Activated naive CD4-positive, alpha-beta T cell treated with anti-CD3 and anti-CD28 coated beads, Interleukin-2, amount 10 ng/mL, durations not matched to agents 7 days and 5 days (primary cell): ENCODE measurements at regions not wholly inside any gene's neighbourhood (a gene's known extent, or its start where the extent isn't known, plus 50 kb on each side); places are given as distances from the start of the nearest gene placed in this dataset.

ENCODE experiments used
- CTCF ChIA-PET: fragments of 350-600 bp; sonication (Branson Sonifier 250); formaldehyde crosslinking; loops from one replicate; lab custom pipeline; 2021; ENCODE audit warnings: antibody characterized with exemption; lab: Charles Lee
- DNase-seq: peaks from one replicate; pipeline ENCODE4 v3.0.0-alpha.2; 2020
- H3K27ac Mint-ChIP-seq: one replicate; pipeline ENCODE4 v1.8.0; 2021; ENCODE audit warnings: mild to moderate bottlenecking, moderate library complexity, mixed read lengths
- H3K27me3 Mint-ChIP-seq: one replicate; pipeline ENCODE4 v1.8.0; 2021; ENCODE audit warnings: mild to moderate bottlenecking, mixed read lengths
- H3K36me3 Mint-ChIP-seq: one replicate; pipeline ENCODE4 v1.8.0; 2021; ENCODE audit warnings: mixed read lengths
- H3K4me1 Mint-ChIP-seq: one replicate; pipeline ENCODE4 v1.8.0; 2021; ENCODE audit warnings: mixed read lengths
- H3K4me3 Mint-ChIP-seq: one replicate; pipeline ENCODE4 v1.8.0; 2021; ENCODE audit warnings: mild to moderate bottlenecking, moderate library complexity, mixed read lengths
- H3K9me3 Mint-ChIP-seq: one replicate; pipeline ENCODE4 v1.8.0; 2021; ENCODE audit warnings: mixed read lengths

GRCh38 chr11:70741085-70741484 is 342.8 kb downstream of the CTTN start:
- CTCF ChIA-PET, result no interaction called here
- no peak overlapping the region for H3K27ac Mint-ChIP-seq
- no peaks in the 10 kb centered on the region for H3K4me1 Mint-ChIP-seq
- no peak overlapping the region for H3K4me3 Mint-ChIP-seq
- H3K9me3 Mint-ChIP-seq, result no peaks in the 10 kb centered on the region
- H3K36me3 Mint-ChIP-seq, result no peaks in the 10 kb centered on the region
- DNase-seq, result no peak
- peaks cover 16% of the 10 kb centered on the region for H3K27me3 Mint-ChIP-seq

GRCh38 chr11:70742553-70743291 is 344.4 kb downstream of the CTTN start:
- Mint-ChIP-seq H3K36me3 (no peaks in the 10 kb centered on the region), H3K9me3 (peaks cover 3% of the 10 kb centered on the region), H3K4me3 (no peak overlapping the region), H3K27ac (no peak overlapping the region), H3K27me3 (peaks cover 16% of the 10 kb centered on the region), H3K4me1 (no peaks in the 10 kb centered on the region)
- CTCF ChIA-PET, result no interaction called here
- no peak for DNase-seq

- H3K27me3 Mint-ChIP-seq, result peaks cover 16% of the 10 kb centered on the region
- CTCF ChIA-PET, result no interaction called here
- no peak for DNase-seq
- no peaks in the 10 kb centered on the region for H3K4me1 Mint-ChIP-seq
- peaks cover 4% of the 10 kb centered on the region for H3K9me3 Mint-ChIP-seq
- H3K4me3 Mint-ChIP-seq, result no peak overlapping the region
- H3K27ac Mint-ChIP-seq, result no peak overlapping the region
- no peaks in the 10 kb centered on the region for H3K36me3 Mint-ChIP-seq
These were observed 345.0 kb downstream of the CTTN start for GRCh38 chr11:70743329-70743728.

GRCh38 chr11:70743941-70744351 is 345.6 kb downstream of the CTTN start:
- CTCF ChIA-PET, result no interaction called here
- peaks cover 16% of the 10 kb centered on the region for H3K27me3 Mint-ChIP-seq

GRCh38 chr11:70744396-70745185 is 346.3 kb downstream of the CTTN start:
- H3K36me3 Mint-ChIP-seq, result no peaks in the 10 kb centered on the region
- no peaks in the 10 kb centered on the region for H3K4me1 Mint-ChIP-seq
- no peak for DNase-seq
- peaks cover 11% of the 10 kb centered on the region for H3K9me3 Mint-ChIP-seq
- no peak overlapping the region for H3K27ac Mint-ChIP-seq
- CTCF ChIA-PET, result no interaction called here
- H3K27me3 Mint-ChIP-seq, result peaks cover 16% of the 10 kb centered on the region
- no peak overlapping the region for H3K4me3 Mint-ChIP-seq

More at GRCh38 chr11:70743941-70744351, 345.6 kb downstream of the CTTN start:
- H3K4me1 Mint-ChIP-seq, result no peaks in the 10 kb centered on the region
- H3K27ac Mint-ChIP-seq, result no peak overlapping the region
- no peak for DNase-seq
- H3K36me3 Mint-ChIP-seq, result no peaks in the 10 kb centered on the region
- no peak overlapping the region for H3K4me3 Mint-ChIP-seq
- H3K9me3 Mint-ChIP-seq, result peaks cover 6% of the 10 kb centered on the region

- H3K4me1 Mint-ChIP-seq, result no peaks in the 10 kb centered on the region
- no peak overlapping the region for H3K27ac Mint-ChIP-seq
- no peak for DNase-seq
- H3K9me3 Mint-ChIP-seq, result peaks cover 16% of the 10 kb centered on the region
- H3K36me3 Mint-ChIP-seq, result no peaks in the 10 kb centered on the region
- peaks cover 16% of the 10 kb centered on the region for H3K27me3 Mint-ChIP-seq
- CTCF ChIA-PET, result no interaction called here
- H3K4me3 Mint-ChIP-seq, result no peak overlapping the region
These were observed 347.1 kb downstream of the CTTN start for GRCh38 chr11:70745451-70745850.

GRCh38 chr11:70745941-70746340 is 347.6 kb downstream of the CTTN start:
- no peak for DNase-seq
- Mint-ChIP-seq H3K27ac (no peak overlapping the region), H3K4me1 (no peaks in the 10 kb centered on the region), H3K36me3 (no peaks in the 10 kb centered on the region), H3K4me3 (no peak overlapping the region), H3K9me3 (peaks cover 21% of the 10 kb centered on the region), H3K27me3 (peaks cover 16% of the 10 kb centered on the region)
- CTCF ChIA-PET, result no interaction called here

GRCh38 chr11:70746351-70746750 is 348.0 kb downstream of the CTTN start:
- CTCF ChIA-PET, result no interaction called here
- no peak overlapping the region for H3K4me3 Mint-ChIP-seq
- no peaks in the 10 kb centered on the region for H3K36me3 Mint-ChIP-seq
- peaks cover 25% of the 10 kb centered on the region for H3K9me3 Mint-ChIP-seq
- peaks cover 16% of the 10 kb centered on the region for H3K27me3 Mint-ChIP-seq
- no peak overlapping the region for H3K27ac Mint-ChIP-seq
- DNase-seq, result no peak
- H3K4me1 Mint-ChIP-seq, result no peaks in the 10 kb centered on the region

- Mint-ChIP-seq H3K9me3 (peaks cover 27% of the 10 kb centered on the region), H3K27me3 (peaks cover 12% of the 10 kb centered on the region), H3K27ac (no peak overlapping the region), H3K36me3 (no peaks in the 10 kb centered on the region), H3K4me3 (no peak overlapping the region), H3K4me1 (no peaks in the 10 kb centered on the region)
- no peak for DNase-seq
- CTCF ChIA-PET, result interaction anchor here (1.1 kb wide), 1 partner anchor 9 kb away, joined by 3 read pairs; no protein-coding TSS in a partner anchor
These were observed 349.0 kb downstream of the CTTN start for GRCh38 chr11:70747285-70747684.

GRCh38 chr11:70747921-70748320 is 349.6 kb downstream of the CTTN start:
- Mint-ChIP-seq H3K4me3 (no peak overlapping the region), H3K27ac (no peak overlapping the region), H3K27me3 (peaks cover 5% of the 10 kb centered on the region), H3K36me3 (no peaks in the 10 kb centered on the region), H3K4me1 (no peaks in the 10 kb centered on the region), H3K9me3 (peaks cover 27% of the 10 kb centered on the region)
- CTCF ChIA-PET, result interaction anchor here (1.1 kb wide), 1 partner anchor 9 kb away, joined by 3 read pairs; no protein-coding TSS in a partner anchor
- no peak for DNase-seq

- peaks cover 27% of the 10 kb centered on the region for H3K9me3 Mint-ChIP-seq
- no peaks in the 10 kb centered on the region for H3K4me1 Mint-ChIP-seq
- no peaks in the 10 kb centered on the region for H3K36me3 Mint-ChIP-seq
- no peak overlapping the region for H3K4me3 Mint-ChIP-seq
- CTCF ChIA-PET, result no interaction called here
- peaks cover 9% of the 10 kb centered on the region for H3K27me3 Mint-ChIP-seq
- no peak overlapping the region for H3K27ac Mint-ChIP-seq
- DNase-seq, result no peak
These were observed 352.9 kb downstream of the CTTN start for GRCh38 chr11:70751142-70751734.

GRCh38 chr11:70755410-70756158 is 357.3 kb downstream of the CTTN start:
- Mint-ChIP-seq H3K4me3 (no peak overlapping the region), H3K9me3 (peaks cover 12% of the 10 kb centered on the region), H3K36me3 (no peaks in the 10 kb centered on the region), H3K4me1 (no peaks in the 10 kb centered on the region), H3K27ac (no peak overlapping the region), H3K27me3 (peaks cover 11% of the 10 kb centered on the region)
- DNase-seq, result peak; percentile 74
- CTCF ChIA-PET, result interaction anchor here (3.9 kb wide), 1 partner anchor 288 kb away, joined by 25 read pairs; no protein-coding TSS in a partner anchor

- Mint-ChIP-seq H3K36me3 (no peaks in the 10 kb centered on the region), H3K27me3 (peaks cover 11% of the 10 kb centered on the region), H3K4me1 (no peaks in the 10 kb centered on the region), H3K27ac (no peak overlapping the region), H3K4me3 (no peak overlapping the region), H3K9me3 (peaks cover 4% of the 10 kb centered on the region)
- CTCF ChIA-PET, result interaction anchor here (1.5 to 3.9 kb wide), 2 partner anchors 9 to 289 kb away, joined by 3 to 25 read pairs; no protein-coding TSS in a partner anchor
- no peak for DNase-seq
These were observed 358.0 kb downstream of the CTTN start for GRCh38 chr11:70756341-70756740.

- Mint-ChIP-seq H3K27ac (no peak overlapping the region), H3K4me1 (no peaks in the 10 kb centered on the region), H3K4me3 (no peak overlapping the region), H3K27me3 (peaks cover 11% of the 10 kb centered on the region), H3K9me3 (peaks cover 3% of the 10 kb centered on the region), H3K36me3 (no peaks in the 10 kb centered on the region)
- DNase-seq, result no peak
- CTCF ChIA-PET, result interaction anchor here (0.8 to 3.9 kb wide), 3 partner anchors 9 to 289 kb away, joined by 3 to 25 read pairs (median 3); no protein-coding TSS in a partner anchor
These were observed 358.4 kb downstream of the CTTN start for GRCh38 chr11:70756756-70757155.
